Parathyroid adenoma (tissue), 2 donors: ENCODE measurements at regions not wholly inside any gene's neighbourhood (a gene's known extent, or its start where the extent isn't known, plus 50 kb on each side); places are given as distances from the start of the nearest gene placed in this dataset.
"Not testable (repeated sequence)": the region's sequence is repeated elsewhere in the genome, so short reads cannot be mapped to it uniquely, and the experiment has no call there.

ENCODE experiments used
- H2AFZ ChIP-seq: fragments of 300-600 bp; sonication (generic); one replicate; pipeline ENCODE4 v1.7.0; 2017; ENCODE audit warnings: antibody characterized with exemption, mild to moderate bottlenecking
- H3K27ac ChIP-seq: fragments of 300-600 bp; sonication (generic); one replicate; pipeline ENCODE4 v1.7.0; 2017
- H3K27me3 ChIP-seq: fragments of 300-600 bp; sonication (generic); one replicate; pipeline ENCODE4 v1.7.0; 2017; ENCODE audit warnings: low read length; ENCODE audit not compliant: control insufficient read depth, insufficient read depth
- H3K36me3 ChIP-seq: fragments of 300-600 bp; sonication (generic); one replicate; pipeline ENCODE4 v1.7.0; 2017; ENCODE audit warnings: low read length; ENCODE audit not compliant: control insufficient read depth, insufficient read depth
- H3K4me1 ChIP-seq: fragments of 300-600 bp; sonication (generic); one replicate; pipeline ENCODE4 v1.7.0; 2017; ENCODE audit warnings: control low read depth
- H3K4me2 ChIP-seq: fragments of 300-600 bp; sonication (generic); one replicate; pipeline ENCODE4 v1.7.0; 2017; ENCODE audit warnings: low read length
- H3K4me3 ChIP-seq: fragments of 300-600 bp; sonication (generic); one replicate; pipeline ENCODE4 v1.7.0; 2017; ENCODE audit warnings: low read depth, low read length
- H3K79me2 ChIP-seq: fragments of 300-600 bp; sonication (generic); one replicate; pipeline ENCODE4 v1.7.0; 2017; ENCODE audit warnings: control low read depth
- H3K9ac ChIP-seq: fragments of 300-600 bp; sonication (generic); one replicate; pipeline ENCODE4 v1.7.0; 2017; ENCODE audit warnings: mild to moderate bottlenecking
- H3K9me3 ChIP-seq: fragments of 300-600 bp; sonication (generic); one replicate; pipeline ENCODE4 v1.7.0; 2017; ENCODE audit warnings: low read length; ENCODE audit not compliant: control insufficient read depth
- TF ChIP-seq, protein P1 (sequence below): fragments of 300-600 bp; sonication (generic); IDR thresholded peaks from one replicate; pipeline ENCODE4 v1.7.0; 2017; ENCODE audit warnings: antibody characterized with exemption, mild to moderate bottlenecking
- donor health status: primary hyperparathyroidism.

GRCh38 chr1:80154176-80154575 lies 1147.6 kb upstream of the ADGRL4 start:
- Histone ChIP-seq H3K4me2 (no peak overlapping the region), H2AFZ (no peak overlapping the region)

GRCh38 chr1:80153762-80154161 lies 1147.2 kb upstream of the ADGRL4 start:
- TF ChIP-seq, protein P1, sequence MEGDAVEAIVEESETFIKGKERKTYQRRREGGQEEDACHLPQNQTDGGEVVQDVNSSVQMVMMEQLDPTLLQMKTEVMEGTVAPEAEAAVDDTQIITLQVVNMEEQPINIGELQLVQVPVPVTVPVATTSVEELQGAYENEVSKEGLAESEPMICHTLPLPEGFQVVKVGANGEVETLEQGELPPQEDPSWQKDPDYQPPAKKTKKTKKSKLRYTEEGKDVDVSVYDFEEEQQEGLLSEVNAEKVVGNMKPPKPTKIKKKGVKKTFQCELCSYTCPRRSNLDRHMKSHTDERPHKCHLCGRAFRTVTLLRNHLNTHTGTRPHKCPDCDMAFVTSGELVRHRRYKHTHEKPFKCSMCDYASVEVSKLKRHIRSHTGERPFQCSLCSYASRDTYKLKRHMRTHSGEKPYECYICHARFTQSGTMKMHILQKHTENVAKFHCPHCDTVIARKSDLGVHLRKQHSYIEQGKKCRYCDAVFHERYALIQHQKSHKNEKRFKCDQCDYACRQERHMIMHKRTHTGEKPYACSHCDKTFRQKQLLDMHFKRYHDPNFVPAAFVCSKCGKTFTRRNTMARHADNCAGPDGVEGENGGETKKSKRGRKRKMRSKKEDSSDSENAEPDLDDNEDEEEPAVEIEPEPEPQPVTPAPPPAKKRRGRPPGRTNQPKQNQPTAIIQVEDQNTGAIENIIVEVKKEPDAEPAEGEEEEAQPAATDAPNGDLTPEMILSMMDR = no peak

More at GRCh38 chr1:80154176-80154575, 1147.6 kb upstream of the ADGRL4 start:
- no peaks in the 10 kb centered on the region for H3K9me3 ChIP-seq
- no peak overlapping the region for H3K4me3 ChIP-seq
- no peaks in the 10 kb centered on the region for H3K79me2 ChIP-seq
- H3K9ac ChIP-seq = no peak overlapping the region
- H3K4me1 ChIP-seq = no peaks in the 10 kb centered on the region
- H3K27ac ChIP-seq = no peak overlapping the region
- H3K36me3 ChIP-seq = no peaks in the 10 kb centered on the region
- H3K27me3 ChIP-seq = no peaks in the 10 kb centered on the region
- TF ChIP-seq, protein P1 = no peak

DNA sequence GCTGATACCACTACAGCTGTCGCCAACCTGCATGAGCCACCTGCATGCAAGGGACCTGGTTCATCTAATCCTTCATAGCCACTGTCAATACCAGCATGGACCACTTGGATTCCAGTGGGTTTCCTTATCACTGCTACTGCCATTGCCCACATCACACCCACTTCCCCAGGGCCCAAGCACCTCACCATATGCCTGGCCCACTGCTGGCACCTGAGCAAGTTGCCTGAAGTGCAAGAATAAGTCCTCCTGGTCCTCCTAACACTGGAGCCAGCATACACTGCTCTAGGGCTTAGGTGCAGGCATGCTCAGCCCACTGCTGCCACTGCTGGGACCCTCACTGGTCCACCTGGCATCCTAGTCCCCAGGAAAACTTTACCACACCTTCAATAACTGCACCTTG lies 1136.8 kb upstream of the ADGRL4 start:
- Histone ChIP-seq H2AFZ (no peak overlapping the region), H3K9ac (no peak overlapping the region), H3K79me2 (no peaks in the 10 kb centered on the region), H3K4me2 (no peak overlapping the region), H3K27ac (no peak overlapping the region), H3K4me3 (no peak overlapping the region), H3K9me3 (no peaks in the 10 kb centered on the region), H3K27me3 (no peaks in the 10 kb centered on the region), H3K36me3 (no peaks in the 10 kb centered on the region), H3K4me1 (no peaks in the 10 kb centered on the region)
- TF ChIP-seq, protein P1 = no peak

More at GRCh38 chr1:80153762-80154161, 1147.2 kb upstream of the ADGRL4 start:
- Histone ChIP-seq H3K27ac (no peak overlapping the region), H3K9ac (no peak overlapping the region), H3K79me2 (no peaks in the 10 kb centered on the region), H3K9me3 (no peaks in the 10 kb centered on the region), H2AFZ (no peak overlapping the region), H3K27me3 (no peaks in the 10 kb centered on the region), H3K4me1 (no peaks in the 10 kb centered on the region), H3K4me3 (no peak overlapping the region), H3K36me3 (no peaks in the 10 kb centered on the region), H3K4me2 (no peak overlapping the region)

GRCh38 chr1:80137946-80138602 lies 1131.5 kb upstream of the ADGRL4 start:
- H3K4me2 ChIP-seq = not testable (repeated sequence)

GRCh38 chr1:80113168-80114038 lies 1106.9 kb upstream of the ADGRL4 start:
- Histone ChIP-seq H2AFZ (no peak overlapping the region), H3K4me3 (no peak overlapping the region), H3K27me3 (no peaks in the 10 kb centered on the region), H3K79me2 (no peaks in the 10 kb centered on the region), H3K36me3 (peaks cover 3% of the 10 kb centered on the region), H3K4me2 (no peak overlapping the region), H3K9ac (no peak overlapping the region), H3K9me3 (no peaks in the 10 kb centered on the region), H3K4me1 (no peaks in the 10 kb centered on the region), H3K27ac (no peak overlapping the region)
- TF ChIP-seq, protein P1 = no peak

More at GRCh38 chr1:80137946-80138602, 1131.5 kb upstream of the ADGRL4 start:
- H3K4me1 ChIP-seq, H2AFZ ChIP-seq, H3K27ac ChIP-seq, H3K9ac ChIP-seq, H3K79me2 ChIP-seq, H3K4me3 ChIP-seq, H3K27me3 ChIP-seq, H3K9me3 ChIP-seq, H3K36me3 ChIP-seq: not testable (repeated sequence)
